ENCODE measurements at regions not wholly inside any gene's neighbourhood (a gene's known extent, or its start where the extent isn't known, plus 50 kb on each side); places are given as distances from the start of the nearest gene placed in this dataset.
"Not testable (repeated sequence)": the region's sequence is repeated elsewhere in the genome, so short reads cannot be mapped to it uniquely, and the experiment has no call there.

GRCh38 chr4:16415751-16416150, 189.5 kb upstream of the TAPT1 start:
- Mint-ChIP-seq H3K4me1 (ENCODE audit: low read depth) (no peaks in the 10 kb centered on the region), H3K9me3 (peaks cover 5% of the 10 kb centered on the region), H3K27ac (no peak overlapping the region), H3K4me3 (no peak overlapping the region), H3K27me3 (ENCODE audit: low read depth) (peaks cover 7% of the 10 kb centered on the region), H3K36me3 (ENCODE audit: low read depth) (no peaks in the 10 kb centered on the region)
- intact Hi-C loops (cut with micrococcal nuclease) = no loop called here
- CTCF ChIA-PET = no interaction called here
- no peak for DNase-seq

- Mint-ChIP-seq H3K4me1 (ENCODE audit: low read depth) (no peaks in the 10 kb centered on the region), H3K36me3 (ENCODE audit: low read depth) (no peaks in the 10 kb centered on the region), H3K27ac (no peak overlapping the region), H3K9me3 (no peaks in the 10 kb centered on the region), H3K4me3 (no peak overlapping the region), H3K27me3 (ENCODE audit: low read depth) (peaks cover 7% of the 10 kb centered on the region)
- intact Hi-C loops (cut with micrococcal nuclease) = no loop called here
- CTCF ChIA-PET = no interaction called here
- DNase-seq = no peak
Observed at GRCh38 chr4:16413814-16414555, 187.7 kb upstream of the TAPT1 start.

- H3K9me3 Mint-ChIP-seq = no peaks in the 10 kb centered on the region
- intact Hi-C loops (cut with micrococcal nuclease) = no loop called here
Observed at GRCh38 chr4:16411501-16412085, 185.3 kb upstream of the TAPT1 start.

DNA sequence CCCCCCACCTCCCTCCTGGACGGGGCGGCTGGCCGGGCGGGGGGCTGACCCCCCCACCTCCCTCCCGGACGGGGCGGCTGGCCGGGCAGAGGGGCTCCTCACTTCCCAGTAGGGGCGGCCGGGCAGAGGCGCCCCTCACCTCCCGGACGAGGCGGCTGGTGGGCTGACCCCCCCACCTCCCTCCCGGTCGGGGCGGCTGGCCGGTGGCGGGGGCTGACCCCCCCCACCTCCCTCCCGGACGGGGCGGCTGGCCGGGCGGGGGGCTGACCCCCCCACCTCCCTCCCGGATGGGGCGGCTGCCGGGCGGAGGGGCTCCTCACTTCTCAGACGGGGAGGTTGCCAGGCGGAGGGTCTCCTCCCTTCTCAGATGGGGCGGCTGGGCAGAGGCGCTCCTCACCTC, 166.9 kb upstream of the TAPT1 start:
- DNase-seq; CTCF ChIA-PET; H3K4me1 Mint-ChIP-seq (ENCODE audit: low read depth); H3K27me3 Mint-ChIP-seq (ENCODE audit: low read depth); intact Hi-C loops (cut with micrococcal nuclease); H3K4me3 Mint-ChIP-seq; H3K9me3 Mint-ChIP-seq; H3K27ac Mint-ChIP-seq; H3K36me3 Mint-ChIP-seq (ENCODE audit: low read depth): not testable (repeated sequence)

More at GRCh38 chr4:16411501-16412085, 185.3 kb upstream of the TAPT1 start:
- Mint-ChIP-seq H3K4me3 (no peak overlapping the region), H3K27ac (no peak overlapping the region), H3K4me1 (ENCODE audit: low read depth) (no peaks in the 10 kb centered on the region), H3K36me3 (ENCODE audit: low read depth) (no peaks in the 10 kb centered on the region), H3K27me3 (ENCODE audit: low read depth) (peaks cover 10% of the 10 kb centered on the region)
- no peak for DNase-seq
- CTCF ChIA-PET = interaction anchor here (1.7 kb wide), 1 partner anchor 32 kb away, joined by 4 read pairs; no protein-coding TSS in a partner anchor

GRCh38 chr4:16391196-16391595, 164.9 kb upstream of the TAPT1 start:
- CTCF ChIA-PET = no interaction called here
- H3K36me3 Mint-ChIP-seq (ENCODE audit: low read depth) = no peaks in the 10 kb centered on the region
- intact Hi-C loops (cut with micrococcal nuclease) = no loop called here
- no peak overlapping the region for H3K4me3 Mint-ChIP-seq
- peaks cover 2% of the 10 kb centered on the region for H3K27me3 Mint-ChIP-seq (ENCODE audit: low read depth)
- no peak for DNase-seq
- no peak overlapping the region for H3K27ac Mint-ChIP-seq
- no peaks in the 10 kb centered on the region for H3K4me1 Mint-ChIP-seq (ENCODE audit: low read depth)
- H3K9me3 Mint-ChIP-seq = no peaks in the 10 kb centered on the region

- H3K27ac Mint-ChIP-seq = no peak overlapping the region
- H3K4me1 Mint-ChIP-seq (ENCODE audit: low read depth) = no peaks in the 10 kb centered on the region
- no peaks in the 10 kb centered on the region for H3K36me3 Mint-ChIP-seq (ENCODE audit: low read depth)
- CTCF ChIA-PET = no interaction called here
- intact Hi-C loops (cut with micrococcal nuclease) = no loop called here
- peaks cover 4% of the 10 kb centered on the region for H3K27me3 Mint-ChIP-seq (ENCODE audit: low read depth)
- no peak overlapping the region for H3K4me3 Mint-ChIP-seq
- H3K9me3 Mint-ChIP-seq = no peaks in the 10 kb centered on the region
- DNase-seq = no peak
Observed at GRCh38 chr4:16387448-16387847, 161.2 kb upstream of the TAPT1 start.

- Mint-ChIP-seq H3K27ac (no peak overlapping the region), H3K4me3 (no peak overlapping the region)
Observed at GRCh38 chr4:16386711-16387320, 160.5 kb upstream of the TAPT1 start.

GRCh38 chr4:16384576-16384975, 158.3 kb upstream of the TAPT1 start:
- Mint-ChIP-seq H3K4me3 (no peak overlapping the region), H3K27ac (no peak overlapping the region), H3K9me3 (no peaks in the 10 kb centered on the region), H3K4me1 (ENCODE audit: low read depth) (no peaks in the 10 kb centered on the region), H3K27me3 (ENCODE audit: low read depth) (peaks cover 4% of the 10 kb centered on the region), H3K36me3 (ENCODE audit: low read depth) (no peaks in the 10 kb centered on the region)
- CTCF ChIA-PET = no interaction called here
- DNase-seq = no peak
- intact Hi-C loops (cut with micrococcal nuclease) = no loop called here

More at GRCh38 chr4:16386711-16387320, 160.5 kb upstream of the TAPT1 start:
- no peak for DNase-seq
- peaks cover 5% of the 10 kb centered on the region for H3K27me3 Mint-ChIP-seq (ENCODE audit: low read depth)
- intact Hi-C loops (cut with micrococcal nuclease) = no loop called here
- CTCF ChIA-PET = no interaction called here
- no peaks in the 10 kb centered on the region for H3K36me3 Mint-ChIP-seq (ENCODE audit: low read depth)
- no peaks in the 10 kb centered on the region for H3K9me3 Mint-ChIP-seq
- H3K4me1 Mint-ChIP-seq (ENCODE audit: low read depth) = no peaks in the 10 kb centered on the region

DNA sequence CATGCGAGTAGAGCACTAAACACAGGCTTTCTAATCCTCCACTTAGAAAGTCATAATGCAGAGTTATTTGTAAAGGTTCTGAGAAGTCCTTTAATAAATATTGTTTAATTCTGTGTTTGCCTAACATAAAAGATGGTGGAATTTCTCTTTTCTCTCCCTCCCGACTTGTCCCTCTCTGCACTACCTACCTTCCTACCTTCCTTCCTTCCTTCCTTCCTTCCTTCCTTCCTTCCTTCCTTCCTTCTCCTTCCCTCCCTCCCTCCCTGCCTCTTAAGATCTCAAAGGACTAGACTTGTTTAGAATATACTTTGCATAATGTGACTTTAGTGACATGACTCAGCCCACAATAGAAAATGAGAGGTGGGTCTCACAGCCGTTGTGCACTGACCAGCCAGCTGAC, 156.3 kb upstream of the TAPT1 start:
- CTCF ChIA-PET = no interaction called here
- H3K27ac Mint-ChIP-seq = no peak overlapping the region
- no peak overlapping the region for H3K4me3 Mint-ChIP-seq
- H3K9me3 Mint-ChIP-seq = no peaks in the 10 kb centered on the region
- H3K27me3 Mint-ChIP-seq (ENCODE audit: low read depth) = peaks cover 4% of the 10 kb centered on the region
- H3K4me1 Mint-ChIP-seq (ENCODE audit: low read depth) = no peaks in the 10 kb centered on the region
- no peaks in the 10 kb centered on the region for H3K36me3 Mint-ChIP-seq (ENCODE audit: low read depth)
- intact Hi-C loops (cut with micrococcal nuclease) = no loop called here
- DNase-seq = no peak

DNA sequence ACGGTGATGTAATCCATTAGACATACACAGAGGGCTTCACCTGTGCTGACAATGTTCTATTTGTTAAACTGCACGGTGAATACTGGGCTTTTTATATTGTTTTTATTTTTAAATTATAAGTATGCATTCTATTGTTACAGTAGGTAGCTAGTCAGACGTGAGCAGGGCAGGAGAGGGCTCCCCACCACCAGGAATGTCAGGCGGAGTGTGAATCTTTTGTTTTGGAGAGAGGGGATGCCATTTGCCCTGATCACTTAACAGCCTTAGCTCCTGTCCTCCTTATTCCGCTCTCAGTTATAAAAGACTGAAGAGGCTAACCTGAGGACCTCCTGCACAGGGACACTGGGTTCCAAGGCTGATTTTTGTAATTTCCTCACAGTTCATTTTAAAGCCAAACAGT, 151.6 kb upstream of the TAPT1 start:
- H3K4me1 Mint-ChIP-seq (ENCODE audit: low read depth) = no peaks in the 10 kb centered on the region
- H3K9me3 Mint-ChIP-seq = no peaks in the 10 kb centered on the region
- H3K27me3 Mint-ChIP-seq (ENCODE audit: low read depth) = peaks cover 7% of the 10 kb centered on the region
- no peaks in the 10 kb centered on the region for H3K36me3 Mint-ChIP-seq (ENCODE audit: low read depth)
- no peak overlapping the region for H3K4me3 Mint-ChIP-seq
- CTCF ChIA-PET = no interaction called here
- intact Hi-C loops (cut with micrococcal nuclease) = no loop called here
- DNase-seq = no peak
- no peak overlapping the region for H3K27ac Mint-ChIP-seq

DNA sequence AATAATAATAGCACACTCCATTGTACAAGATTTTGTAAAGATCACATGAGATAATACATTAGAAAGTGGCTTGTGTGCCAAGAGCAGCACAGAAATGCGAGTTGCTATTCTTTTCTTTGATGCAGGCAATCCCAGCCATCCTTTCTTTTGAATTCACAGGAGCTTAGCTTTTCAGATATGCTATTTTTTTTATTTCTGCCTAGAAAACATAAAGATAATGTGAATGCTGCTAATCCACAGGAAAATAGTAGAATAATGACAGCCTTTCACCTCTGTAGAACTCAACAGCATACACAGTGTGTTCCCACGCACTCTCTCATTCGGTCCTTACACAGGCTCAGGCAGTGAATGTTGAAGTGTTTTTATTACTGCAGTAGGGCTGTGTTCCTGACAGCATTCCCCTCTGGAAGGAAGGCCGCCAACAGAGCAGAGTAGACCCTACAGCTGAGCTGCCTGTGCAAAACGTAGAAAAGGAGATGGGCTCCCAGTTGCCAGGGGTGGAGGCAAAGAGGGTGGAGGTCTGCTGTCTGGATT, 138.8 kb upstream of the TAPT1 start:
- H3K4me3 Mint-ChIP-seq = no peak overlapping the region
- no peaks in the 10 kb centered on the region for H3K27me3 Mint-ChIP-seq (ENCODE audit: low read depth)
- no peak for DNase-seq
- no peaks in the 10 kb centered on the region for H3K36me3 Mint-ChIP-seq (ENCODE audit: low read depth)
- intact Hi-C loops (cut with micrococcal nuclease) = no loop called here
- peaks cover 1% of the 10 kb centered on the region for H3K9me3 Mint-ChIP-seq
- no peak overlapping the region for H3K27ac Mint-ChIP-seq
- CTCF ChIA-PET = no interaction called here
- H3K4me1 Mint-ChIP-seq (ENCODE audit: low read depth) = no peaks in the 10 kb centered on the region

DNA sequence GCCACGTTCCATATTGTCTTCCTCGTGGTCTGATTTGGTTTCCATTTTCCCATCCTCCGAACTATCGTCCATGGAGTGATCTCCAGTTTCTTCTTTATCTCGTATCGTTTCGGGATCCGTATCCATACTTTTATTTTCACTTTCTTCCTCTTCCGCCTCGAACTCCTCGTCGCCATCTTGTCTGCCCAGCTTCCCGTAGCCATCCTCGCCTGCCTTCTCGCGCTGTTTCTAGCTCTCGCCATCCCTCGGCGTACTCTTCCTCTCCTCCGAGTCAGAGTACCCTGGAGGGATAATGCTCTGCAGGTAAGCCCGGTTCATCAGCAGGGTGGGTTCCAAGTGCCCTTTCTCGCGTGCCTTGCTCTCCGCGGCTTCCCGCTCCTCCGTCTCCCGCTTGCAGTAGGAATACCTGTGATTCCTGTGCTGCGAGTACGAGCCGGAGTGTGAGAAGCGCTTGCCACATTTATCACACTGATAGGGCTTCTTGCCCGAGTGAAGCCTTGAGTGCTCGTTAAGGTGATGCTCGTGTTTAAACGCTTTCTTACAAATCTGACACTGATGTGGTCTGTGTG, 134.5 kb upstream of the TAPT1 start:
- H3K36me3 Mint-ChIP-seq (ENCODE audit: low read depth) = no peaks in the 10 kb centered on the region
- H3K27ac Mint-ChIP-seq = no peak overlapping the region
- H3K4me1 Mint-ChIP-seq (ENCODE audit: low read depth) = no peaks in the 10 kb centered on the region
- H3K4me3 Mint-ChIP-seq = no peak overlapping the region
- CTCF ChIA-PET = no interaction called here
- intact Hi-C loops (cut with micrococcal nuclease) = no loop called here
- no peak for DNase-seq
- no peaks in the 10 kb centered on the region for H3K9me3 Mint-ChIP-seq
- no peaks in the 10 kb centered on the region for H3K27me3 Mint-ChIP-seq (ENCODE audit: low read depth)

DNA sequence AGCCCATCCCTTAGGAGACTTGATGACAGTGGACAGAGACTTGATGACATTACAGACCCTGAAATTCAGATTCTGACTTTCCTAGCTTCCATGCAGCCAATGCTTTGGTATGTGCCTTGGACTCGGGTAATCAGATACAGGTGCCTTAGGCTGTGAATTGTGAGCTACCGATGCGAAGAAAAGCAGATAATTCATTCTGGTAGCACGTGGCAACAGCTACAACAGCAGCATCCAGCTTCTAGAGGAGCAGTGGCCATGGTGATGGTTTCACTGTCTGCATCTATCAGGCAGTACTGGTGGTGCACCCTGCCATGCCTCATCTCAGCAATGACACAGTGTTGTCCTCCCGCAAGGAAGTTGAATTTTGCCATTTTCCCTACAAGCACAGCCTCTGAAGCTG, 126.9 kb upstream of the TAPT1 start:
- H3K36me3 Mint-ChIP-seq (ENCODE audit: low read depth) = no peaks in the 10 kb centered on the region
- CTCF ChIA-PET = no interaction called here
- no peak for DNase-seq
- H3K9me3 Mint-ChIP-seq = no peaks in the 10 kb centered on the region
- H3K4me3 Mint-ChIP-seq = no peak overlapping the region
- intact Hi-C loops (cut with micrococcal nuclease) = no loop called here
- H3K4me1 Mint-ChIP-seq (ENCODE audit: low read depth) = no peaks in the 10 kb centered on the region
- peaks cover 18% of the 10 kb centered on the region for H3K27me3 Mint-ChIP-seq (ENCODE audit: low read depth)
- H3K27ac Mint-ChIP-seq = no peak overlapping the region

Measured in activated naive CD4-positive, alpha-beta T cell treated with anti-CD3 and anti-CD28 coated beads for 36 hours (primary cell).